ENCODE measurements at regions not wholly inside any gene's neighbourhood (a gene's known extent, or its start where the extent isn't known, plus 50 kb on each side); places are given as distances from the start of the nearest gene placed in this dataset.
"Not testable (repeated sequence)": the region's sequence is repeated elsewhere in the genome, so short reads cannot be mapped to it uniquely, and the experiment has no call there.

DNA sequence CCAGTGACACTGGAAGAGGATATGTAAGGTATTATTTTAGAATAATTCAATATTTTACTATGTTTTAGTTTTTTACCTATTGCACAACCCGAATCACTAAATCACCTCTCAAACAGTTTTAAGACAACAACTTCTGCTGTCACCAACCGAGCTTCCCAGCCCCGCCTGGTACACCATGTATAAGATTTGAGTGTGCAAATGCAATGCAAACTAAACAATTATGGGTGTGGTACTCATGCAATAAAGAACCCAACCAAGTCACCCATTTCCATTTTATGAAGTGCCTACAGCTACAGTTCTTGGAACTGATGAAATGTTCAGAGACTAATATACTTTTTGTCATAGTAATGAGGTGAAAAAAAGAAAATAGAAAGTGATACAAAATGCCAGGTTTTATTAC lies 256.2 kb downstream of the TAFA4 start:
- no peak for DNase-seq (ENCODE audit: low read depth)

- DNase-seq (ENCODE audit: low read depth) = no peak
Observed at GRCh38 chr3:68667346-68667745, 265.0 kb downstream of the TAFA4 start.

DNA sequence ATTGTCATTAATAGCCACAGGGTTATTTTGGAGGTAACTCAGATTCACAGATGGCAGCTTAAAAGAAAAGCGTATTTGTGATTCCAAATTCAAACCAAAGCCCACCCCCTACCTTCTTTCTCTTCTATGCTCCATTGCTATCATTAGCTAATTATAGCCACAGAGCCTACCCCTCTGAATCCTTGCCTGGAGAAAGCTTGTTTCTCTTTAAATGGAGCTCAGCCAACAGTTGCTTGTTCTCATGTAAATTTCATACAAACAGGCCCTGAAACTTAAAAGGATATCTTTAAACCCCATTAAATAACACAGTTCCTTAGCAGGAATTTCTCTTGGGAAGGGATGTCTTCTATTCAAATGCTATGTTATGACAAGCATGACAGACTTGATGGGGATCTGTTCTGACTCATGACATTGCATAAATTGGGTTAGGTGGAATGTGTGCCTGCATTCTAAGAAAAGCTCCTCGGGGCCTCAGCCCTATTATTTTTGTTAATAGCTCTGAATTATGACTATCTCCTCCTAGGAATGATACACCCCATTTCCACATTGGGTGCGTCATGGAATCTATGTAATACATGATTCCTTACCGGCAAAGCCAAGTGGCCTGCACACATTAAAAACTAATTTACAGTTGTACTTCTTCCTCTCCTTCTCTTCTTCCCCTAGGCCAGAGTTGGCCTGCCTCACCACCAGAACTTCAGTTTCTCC lies 265.8 kb downstream of the TAFA4 start:
- DNase-seq (ENCODE audit: low read depth) = no peak

DNA sequence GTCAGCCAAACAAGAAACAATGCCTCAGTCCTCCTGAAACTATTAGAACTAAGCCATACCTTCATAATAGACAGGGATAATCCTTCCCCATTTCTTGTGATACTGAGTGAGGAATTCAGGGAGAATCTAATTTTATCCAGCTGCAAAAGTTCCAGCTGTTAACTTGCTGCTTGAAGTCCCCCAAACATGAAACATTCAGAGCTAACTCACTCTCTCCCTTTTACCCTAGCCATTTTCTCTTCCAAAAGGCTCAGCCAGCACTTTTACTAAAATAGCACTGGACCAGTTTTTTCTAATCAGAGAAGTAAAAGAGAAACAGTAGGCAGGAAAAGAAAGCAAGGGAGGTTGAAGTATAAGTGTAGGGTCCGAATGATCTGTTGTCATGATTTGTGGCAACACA lies 268.1 kb downstream of the TAFA4 start:
- DNase-seq (ENCODE audit: low read depth) = no peak

- DNase-seq (ENCODE audit: low read depth) = no peak
Observed at GRCh38 chr3:68662176-68662575, 270.2 kb downstream of the TAFA4 start.

- DNase-seq (ENCODE audit: low read depth) = not testable (repeated sequence)
Observed at GRCh38 chr3:68650657-68651056, 281.7 kb downstream of the TAFA4 start.

DNA sequence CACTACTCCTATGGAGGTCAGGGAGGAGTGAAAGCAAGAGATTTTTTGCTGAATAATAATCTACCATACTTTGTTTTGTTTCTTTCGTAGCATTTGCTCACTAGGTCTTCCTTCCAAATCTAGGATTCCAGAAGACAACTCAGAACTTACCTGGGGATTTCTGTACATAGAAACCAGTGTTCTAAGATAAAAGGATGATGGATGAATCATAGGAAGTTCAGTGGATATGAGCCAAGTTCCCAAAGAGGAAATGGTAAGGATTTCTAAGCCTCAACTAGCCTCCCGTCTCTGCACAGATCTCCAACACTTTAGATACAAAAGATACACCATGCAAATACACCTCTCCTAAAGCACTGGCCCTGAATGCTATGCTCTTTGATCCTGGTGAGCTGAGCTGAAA lies 283.9 kb downstream of the TAFA4 start:
- no peak for DNase-seq (ENCODE audit: low read depth)

- no peak for DNase-seq (ENCODE audit: low read depth)
Observed at GRCh38 chr3:68631850-68632545, 300.3 kb downstream of the TAFA4 start.

DNA sequence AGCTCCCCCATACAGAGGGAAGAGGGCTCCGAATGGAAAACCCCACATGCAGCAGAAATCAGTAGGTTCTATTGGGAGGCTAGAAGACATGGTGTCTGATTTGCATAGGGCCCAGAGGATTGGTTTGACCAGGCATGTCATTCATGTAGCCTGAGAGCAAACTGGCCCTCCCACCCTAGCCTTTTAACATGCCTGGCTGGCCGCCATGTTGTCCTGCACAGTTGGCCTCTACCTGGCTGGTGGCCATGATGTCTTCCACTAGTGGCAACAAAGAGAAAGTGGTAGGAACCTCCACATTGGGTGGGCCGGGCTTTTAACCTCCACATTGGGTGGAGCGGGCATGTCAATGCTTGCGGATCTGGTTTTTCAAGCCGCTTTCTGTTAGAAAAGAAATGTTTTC lies 312.1 kb downstream of the TAFA4 start:
- DNase-seq (ENCODE audit: low read depth) = no peak

DNA sequence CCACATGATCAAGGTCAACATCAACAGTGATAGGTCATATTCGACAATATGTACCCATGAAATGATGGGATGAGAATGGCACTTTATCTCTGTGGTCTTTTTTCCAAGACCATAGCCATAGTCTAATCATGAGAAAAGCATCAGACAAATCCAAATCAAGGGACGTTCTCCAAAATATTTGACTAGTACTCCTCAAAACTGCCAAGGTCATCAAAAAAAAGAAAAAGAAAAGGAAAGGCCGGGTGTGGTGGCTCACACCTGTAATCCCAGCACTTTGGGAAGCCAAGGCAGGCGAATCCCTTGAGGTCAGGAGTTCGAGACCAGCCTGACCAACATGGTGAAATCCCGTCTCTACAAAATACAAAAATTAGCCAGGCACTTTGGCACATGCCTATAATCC lies 318.3 kb downstream of the TAFA4 start:
- DNase-seq (ENCODE audit: low read depth) = no peak

DNA sequence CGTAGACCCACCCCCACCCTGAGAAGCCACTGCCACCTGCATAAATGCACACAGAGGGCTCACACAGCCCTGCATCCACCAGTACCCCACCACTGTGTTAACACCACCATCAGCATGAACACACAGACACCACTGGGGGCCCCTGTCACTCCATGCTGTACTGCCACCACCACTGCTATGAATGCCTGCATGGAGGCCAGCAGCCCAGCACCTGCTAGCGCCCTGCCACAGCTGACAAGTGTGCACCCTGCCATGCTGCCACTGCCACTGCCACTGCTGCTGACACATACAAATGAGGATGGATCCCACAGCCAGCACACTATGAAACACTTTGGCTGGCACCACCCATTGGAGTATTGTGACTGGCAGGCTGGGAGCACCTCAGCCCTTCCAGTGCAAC lies 361.0 kb downstream of the TAFA4 start:
- DNase-seq (ENCODE audit: low read depth) = no peak

GRCh38 chr3:68560728-68561127 lies 371.6 kb downstream of the TAFA4 start:
- DNase-seq (ENCODE audit: low read depth) = no peak

DNA sequence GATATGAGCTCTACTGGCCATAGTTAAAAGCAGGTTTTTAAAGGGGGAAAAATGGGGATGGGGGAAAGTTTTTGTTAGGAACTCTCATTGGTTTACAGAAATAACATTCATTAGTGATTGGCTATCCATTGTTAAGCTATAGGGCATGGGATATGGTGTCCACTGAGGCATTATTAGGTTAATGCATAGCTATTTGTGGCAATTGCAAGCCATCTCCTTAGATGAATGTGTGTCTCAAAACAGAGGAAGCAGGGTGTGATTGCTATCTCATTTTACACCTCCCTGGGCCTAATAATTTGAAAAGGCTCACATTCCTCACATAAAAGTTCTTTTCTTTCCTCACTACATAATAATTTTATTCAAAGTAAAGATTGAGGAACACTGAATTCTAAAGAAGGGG lies 396.6 kb downstream of the TAFA4 start:
- DNase-seq (ENCODE audit: low read depth) = no peak

DNA sequence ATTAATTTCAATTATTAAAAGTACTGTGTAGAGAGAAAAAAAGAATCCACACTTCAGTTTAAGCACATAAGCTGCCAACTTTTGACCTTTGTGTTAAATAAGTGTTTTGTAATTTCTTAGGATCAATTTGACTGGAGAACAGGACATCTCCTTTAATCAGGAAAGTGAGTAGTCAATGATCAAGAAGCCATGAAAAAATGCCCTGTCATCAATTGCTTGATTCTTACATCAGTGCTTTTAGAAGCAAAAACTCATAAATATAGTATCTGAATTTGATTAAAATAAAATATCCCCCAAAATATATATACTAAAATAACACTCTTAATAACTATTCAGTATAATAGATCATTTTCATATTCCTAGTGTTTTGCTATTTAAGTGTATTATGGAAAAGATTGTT lies 409.0 kb downstream of the TAFA4 start:
- no peak for DNase-seq (ENCODE audit: low read depth)

DNA sequence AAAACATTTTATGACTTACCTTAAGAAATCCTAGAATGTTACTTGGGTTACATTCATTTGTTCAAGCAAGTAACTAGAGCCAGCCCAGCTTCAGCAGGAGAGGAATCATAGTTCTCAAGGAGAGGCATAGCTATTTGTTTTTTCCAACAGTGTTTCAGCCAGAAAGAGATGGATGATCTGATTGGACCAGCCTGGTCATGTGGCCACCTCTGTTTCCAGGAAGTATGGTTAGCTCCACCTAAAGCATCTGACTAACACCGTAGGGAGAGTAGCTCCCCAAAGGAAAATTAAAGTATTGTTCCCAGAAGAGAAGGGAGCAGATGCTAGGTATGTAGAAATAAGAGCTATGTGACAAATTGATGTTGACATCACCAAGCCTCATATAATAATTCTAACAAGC lies 417.1 kb downstream of the TAFA4 start:
- no peak for DNase-seq (ENCODE audit: low read depth)

DNA sequence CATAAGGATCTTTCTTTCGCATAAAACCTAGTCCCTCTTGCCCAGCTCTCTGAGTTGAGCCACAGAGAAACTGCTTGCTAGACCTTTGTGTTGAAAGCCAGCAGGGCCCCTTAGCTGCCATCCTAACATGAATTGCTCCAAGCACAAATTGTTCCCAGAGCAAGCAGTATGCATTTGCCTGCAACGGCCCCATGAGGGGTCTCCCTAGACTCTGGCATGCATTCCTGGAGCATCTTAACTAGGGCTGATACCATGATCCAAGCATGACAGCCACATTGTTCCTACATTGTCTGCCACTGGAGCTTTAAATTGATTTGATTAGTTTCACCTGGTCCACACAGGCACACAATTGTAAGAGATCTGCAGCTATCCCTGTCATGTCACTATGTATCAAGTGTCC lies 428.1 kb downstream of the TAFA4 start:
- DNase-seq (ENCODE audit: low read depth) = no peak

DNA sequence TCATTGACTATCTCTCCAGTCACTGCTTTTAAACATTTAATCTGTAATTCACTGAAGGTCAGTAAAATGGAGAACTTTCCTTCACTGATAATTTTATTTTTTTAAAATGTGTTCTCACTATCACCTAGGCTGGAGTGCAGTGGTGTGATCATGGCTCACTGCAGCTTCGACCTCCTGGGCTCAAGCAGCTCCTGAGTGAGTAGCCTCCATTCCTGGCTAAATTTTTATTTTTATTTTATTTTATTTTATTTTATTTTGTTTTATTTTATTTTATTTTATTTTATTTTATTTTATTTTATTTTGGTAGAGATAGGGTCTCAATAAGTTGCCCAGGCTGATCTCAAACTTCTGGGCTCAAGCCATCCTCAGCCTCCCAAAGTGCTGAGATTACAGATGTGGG lies 446.5 kb downstream of the TAFA4 start:
- not testable (repeated sequence) for DNase-seq (ENCODE audit: low read depth)

GRCh38 chr3:68485051-68485450 lies 447.3 kb downstream of the TAFA4 start:
- no peak for DNase-seq (ENCODE audit: low read depth)

GRCh38 chr3:68483601-68484000 lies 448.7 kb downstream of the TAFA4 start:
- no peak for DNase-seq (ENCODE audit: low read depth)

GRCh38 chr3:68483041-68483440 lies 449.3 kb downstream of the TAFA4 start:
- no peak for DNase-seq (ENCODE audit: low read depth)

- DNase-seq (ENCODE audit: low read depth) = no peak
Observed at GRCh38 chr3:68482565-68482964, 449.8 kb downstream of the TAFA4 start.

- no peak for DNase-seq (ENCODE audit: low read depth)
Observed at GRCh38 chr3:68479779-68480178, 452.6 kb downstream of the TAFA4 start.

- DNase-seq (ENCODE audit: low read depth) = no peak
Observed at GRCh38 chr3:68468695-68469375, 463.5 kb downstream of the TAFA4 start.
